GM12873 (cell line): ENCODE measurements at regions not wholly inside any gene's neighbourhood (a gene's known extent, or its start where the extent isn't known, plus 50 kb on each side); places are given as distances from the start of the nearest gene placed in this dataset.

Experiments
- CTCF ChIP-seq: IDR thresholded peaks from 2 replicates; pipeline ENCODE4 v1.5.1; 2012; ENCODE audit warnings: low read depth, mild to moderate bottlenecking, moderate library complexity, low read length, control low read depth; ENCODE audit not compliant: insufficient read depth; ENCODE audit errors: missing control alignments

GRCh38 chr4:111977419-111977965 lies 167.8 kb upstream of the FAM241A start:
- TF ChIP-seq CTCF, result no peak

GRCh38 chr4:111979921-111980320 lies 165.3 kb upstream of the FAM241A start:
- no peak for TF ChIP-seq CTCF

- TF ChIP-seq CTCF, result no peak
Measured at GRCh38 chr4:111982089-111982488, 163.2 kb upstream of the FAM241A start.

- no peak for TF ChIP-seq CTCF
Measured at GRCh38 chr4:111984169-111984819, 161.0 kb upstream of the FAM241A start.

- TF ChIP-seq CTCF, result no peak
Measured at GRCh38 chr4:111985426-111985825, 159.8 kb upstream of the FAM241A start.

GRCh38 chr4:111986095-111986494 lies 159.2 kb upstream of the FAM241A start:
- TF ChIP-seq CTCF, result no peak

GRCh38 chr4:111988514-111988913 lies 156.7 kb upstream of the FAM241A start:
- no peak for TF ChIP-seq CTCF
